ENCODE measurements at regions not wholly inside any gene's neighbourhood (a gene's known extent, or its start where the extent isn't known, plus 50 kb on each side); places are given as distances from the start of the nearest gene placed in this dataset.

DNA sequence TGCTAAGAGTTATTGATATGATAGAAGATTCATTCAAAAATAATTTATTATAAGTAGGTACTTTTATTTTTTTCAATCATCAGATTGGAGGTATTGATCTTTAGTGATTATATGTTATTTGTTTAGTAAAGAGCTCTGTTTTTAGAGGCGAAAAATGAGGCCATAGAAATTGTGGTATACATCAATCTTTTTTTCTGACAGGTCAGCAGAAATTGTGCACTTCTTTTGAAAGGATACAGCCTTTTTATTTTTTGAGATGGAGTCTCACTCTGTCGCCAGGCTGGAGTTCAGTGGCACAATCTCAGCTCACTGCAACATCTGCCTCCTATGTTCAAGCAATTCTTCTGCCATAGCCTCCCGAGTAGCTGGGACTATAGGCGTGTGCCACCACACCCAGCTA, 292.1 kb downstream of the BAMBI start:
- no peak for TF ChIP-seq FOXA1 (IDR thresholded peaks at IDR 0.05)
- TF ChIP-seq NR2F2 (IDR thresholded peaks at IDR 0.05) = no peak
- TF ChIP-seq, protein P1, sequence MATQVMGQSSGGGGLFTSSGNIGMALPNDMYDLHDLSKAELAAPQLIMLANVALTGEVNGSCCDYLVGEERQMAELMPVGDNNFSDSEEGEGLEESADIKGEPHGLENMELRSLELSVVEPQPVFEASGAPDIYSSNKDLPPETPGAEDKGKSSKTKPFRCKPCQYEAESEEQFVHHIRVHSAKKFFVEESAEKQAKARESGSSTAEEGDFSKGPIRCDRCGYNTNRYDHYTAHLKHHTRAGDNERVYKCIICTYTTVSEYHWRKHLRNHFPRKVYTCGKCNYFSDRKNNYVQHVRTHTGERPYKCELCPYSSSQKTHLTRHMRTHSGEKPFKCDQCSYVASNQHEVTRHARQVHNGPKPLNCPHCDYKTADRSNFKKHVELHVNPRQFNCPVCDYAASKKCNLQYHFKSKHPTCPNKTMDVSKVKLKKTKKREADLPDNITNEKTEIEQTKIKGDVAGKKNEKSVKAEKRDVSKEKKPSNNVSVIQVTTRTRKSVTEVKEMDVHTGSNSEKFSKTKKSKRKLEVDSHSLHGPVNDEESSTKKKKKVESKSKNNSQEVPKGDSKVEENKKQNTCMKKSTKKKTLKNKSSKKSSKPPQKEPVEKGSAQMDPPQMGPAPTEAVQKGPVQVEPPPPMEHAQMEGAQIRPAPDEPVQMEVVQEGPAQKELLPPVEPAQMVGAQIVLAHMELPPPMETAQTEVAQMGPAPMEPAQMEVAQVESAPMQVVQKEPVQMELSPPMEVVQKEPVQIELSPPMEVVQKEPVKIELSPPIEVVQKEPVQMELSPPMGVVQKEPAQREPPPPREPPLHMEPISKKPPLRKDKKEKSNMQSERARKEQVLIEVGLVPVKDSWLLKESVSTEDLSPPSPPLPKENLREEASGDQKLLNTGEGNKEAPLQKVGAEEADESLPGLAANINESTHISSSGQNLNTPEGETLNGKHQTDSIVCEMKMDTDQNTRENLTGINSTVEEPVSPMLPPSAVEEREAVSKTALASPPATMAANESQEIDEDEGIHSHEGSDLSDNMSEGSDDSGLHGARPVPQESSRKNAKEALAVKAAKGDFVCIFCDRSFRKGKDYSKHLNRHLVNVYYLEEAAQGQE (IDR thresholded peaks at IDR 0.05) = no peak
- TF ChIP-seq, protein P2, sequence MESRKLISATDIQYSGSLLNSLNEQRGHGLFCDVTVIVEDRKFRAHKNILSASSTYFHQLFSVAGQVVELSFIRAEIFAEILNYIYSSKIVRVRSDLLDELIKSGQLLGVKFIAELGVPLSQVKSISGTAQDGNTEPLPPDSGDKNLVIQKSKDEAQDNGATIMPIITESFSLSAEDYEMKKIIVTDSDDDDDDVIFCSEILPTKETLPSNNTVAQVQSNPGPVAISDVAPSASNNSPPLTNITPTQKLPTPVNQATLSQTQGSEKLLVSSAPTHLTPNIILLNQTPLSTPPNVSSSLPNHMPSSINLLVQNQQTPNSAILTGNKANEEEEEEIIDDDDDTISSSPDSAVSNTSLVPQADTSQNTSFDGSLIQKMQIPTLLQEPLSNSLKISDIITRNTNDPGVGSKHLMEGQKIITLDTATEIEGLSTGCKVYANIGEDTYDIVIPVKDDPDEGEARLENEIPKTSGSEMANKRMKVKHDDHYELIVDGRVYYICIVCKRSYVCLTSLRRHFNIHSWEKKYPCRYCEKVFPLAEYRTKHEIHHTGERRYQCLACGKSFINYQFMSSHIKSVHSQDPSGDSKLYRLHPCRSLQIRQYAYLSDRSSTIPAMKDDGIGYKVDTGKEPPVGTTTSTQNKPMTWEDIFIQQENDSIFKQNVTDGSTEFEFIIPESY (IDR thresholded peaks at IDR 0.05) = no peak
- TF ChIP-seq GABPA (IDR thresholded peaks at IDR 0.05 in 1 of 2, conservative IDR thresholded peaks at IDR 0.05 in 1 of 2) = no peak
- no peak for TF ChIP-seq SP1 (IDR thresholded peaks at IDR 0.05)
- no peak for TF ChIP-seq RXRA (IDR thresholded peaks at IDR 0.05)
- TF ChIP-seq FOXA2 (IDR thresholded peaks at IDR 0.05) = no peak
- H3K36me3 ChIP-seq (ENCODE audit: control insufficient read depth in 4 of 4, insufficient read depth in 3 of 4, low read depth in 1 of 4, low read length in 3 of 4) = no peaks in the 10 kb centered on the region
- no peak overlapping the region for H3K27ac ChIP-seq (ENCODE audit: low read depth in 1 of 2, low read length in 2 of 2)
- no peaks in the 10 kb centered on the region for H3K4me1 ChIP-seq (ENCODE audit: control insufficient read depth in 4 of 4, insufficient read depth in 4 of 4, low read length in 3 of 4)
- H3K4me3 ChIP-seq (ENCODE audit: low read depth in 1 of 3, low read length in 3 of 3) = no peak overlapping the region
- H3K9ac ChIP-seq (ENCODE audit: low read depth in 1 of 2, low read length in 2 of 2) = no peak overlapping the region
- no peaks in the 10 kb centered on the region for H3K9me3 ChIP-seq (ENCODE audit: control insufficient read depth in 4 of 4, low read length in 3 of 4)
- 81% methylated on average over 4 of the region's 4 CpGs for WGBS
- no peak for DNase-seq (ENCODE audit: low spot score)
- H3K27me3 ChIP-seq (ENCODE audit: control insufficient read depth in 4 of 4, insufficient read depth in 4 of 4, low read length in 3 of 4) = no peaks in the 10 kb centered on the region

DNA sequence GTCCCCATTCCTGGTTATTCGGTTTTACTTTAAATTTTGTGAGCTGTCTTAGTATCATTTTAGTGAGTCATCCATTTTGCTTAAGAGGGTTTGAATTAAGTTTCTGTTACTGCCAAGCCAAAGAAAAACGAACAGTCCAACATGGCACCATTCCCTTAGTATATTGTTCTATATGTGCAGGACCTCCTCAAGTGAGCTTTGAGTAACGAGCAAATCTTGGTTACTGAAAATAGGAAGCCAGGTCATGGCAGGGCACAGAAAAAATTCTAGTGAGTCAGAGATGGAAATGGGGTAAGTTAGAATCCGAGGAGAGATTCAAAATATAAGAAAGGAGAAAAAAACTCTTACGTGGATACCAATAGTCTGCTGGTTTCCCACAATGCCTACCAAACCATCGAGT, 292.9 kb downstream of the BAMBI start:
- Histone ChIP-seq H3K4me3 (ENCODE audit: low read depth in 1 of 3, low read length in 3 of 3) (no peak overlapping the region), H3K9me3 (ENCODE audit: control insufficient read depth in 4 of 4, low read length in 3 of 4) (no peaks in the 10 kb centered on the region), H3K4me1 (ENCODE audit: control insufficient read depth in 4 of 4, insufficient read depth in 4 of 4, low read length in 3 of 4) (no peaks in the 10 kb centered on the region), H3K36me3 (ENCODE audit: control insufficient read depth in 4 of 4, insufficient read depth in 3 of 4, low read depth in 1 of 4, low read length in 3 of 4) (no peaks in the 10 kb centered on the region), H3K9ac (ENCODE audit: low read depth in 1 of 2, low read length in 2 of 2) (no peak overlapping the region), H3K27ac (ENCODE audit: low read depth in 1 of 2, low read length in 2 of 2) (no peak overlapping the region), H3K27me3 (ENCODE audit: control insufficient read depth in 4 of 4, insufficient read depth in 4 of 4, low read length in 3 of 4) (no peaks in the 10 kb centered on the region)
- DNase-seq (ENCODE audit: low spot score) = no peak
- TF ChIP-seq, protein P3, sequence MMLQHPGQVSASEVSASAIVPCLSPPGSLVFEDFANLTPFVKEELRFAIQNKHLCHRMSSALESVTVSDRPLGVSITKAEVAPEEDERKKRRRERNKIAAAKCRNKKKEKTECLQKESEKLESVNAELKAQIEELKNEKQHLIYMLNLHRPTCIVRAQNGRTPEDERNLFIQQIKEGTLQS (IDR thresholded peaks at IDR 0.05) = no peak
- TF ChIP-seq, protein P4, sequence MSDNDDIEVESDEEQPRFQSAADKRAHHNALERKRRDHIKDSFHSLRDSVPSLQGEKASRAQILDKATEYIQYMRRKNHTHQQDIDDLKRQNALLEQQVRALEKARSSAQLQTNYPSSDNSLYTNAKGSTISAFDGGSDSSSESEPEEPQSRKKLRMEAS (IDR thresholded peaks at IDR 0.05) = no peak
- no peak for TF ChIP-seq GABPA (IDR thresholded peaks at IDR 0.05 in 1 of 2, conservative IDR thresholded peaks at IDR 0.05 in 1 of 2)
- no peak for TF ChIP-seq FOXA2 (IDR thresholded peaks at IDR 0.05)
- TF ChIP-seq SP1 (IDR thresholded peaks at IDR 0.05) = no peak
- TF ChIP-seq EGR1 (IDR thresholded peaks at IDR 0.05; ENCODE audit: low read depth in 2 of 2) = no peak
- TF ChIP-seq, protein P2 (IDR thresholded peaks at IDR 0.05) = no peak
- TF ChIP-seq, protein P5, sequence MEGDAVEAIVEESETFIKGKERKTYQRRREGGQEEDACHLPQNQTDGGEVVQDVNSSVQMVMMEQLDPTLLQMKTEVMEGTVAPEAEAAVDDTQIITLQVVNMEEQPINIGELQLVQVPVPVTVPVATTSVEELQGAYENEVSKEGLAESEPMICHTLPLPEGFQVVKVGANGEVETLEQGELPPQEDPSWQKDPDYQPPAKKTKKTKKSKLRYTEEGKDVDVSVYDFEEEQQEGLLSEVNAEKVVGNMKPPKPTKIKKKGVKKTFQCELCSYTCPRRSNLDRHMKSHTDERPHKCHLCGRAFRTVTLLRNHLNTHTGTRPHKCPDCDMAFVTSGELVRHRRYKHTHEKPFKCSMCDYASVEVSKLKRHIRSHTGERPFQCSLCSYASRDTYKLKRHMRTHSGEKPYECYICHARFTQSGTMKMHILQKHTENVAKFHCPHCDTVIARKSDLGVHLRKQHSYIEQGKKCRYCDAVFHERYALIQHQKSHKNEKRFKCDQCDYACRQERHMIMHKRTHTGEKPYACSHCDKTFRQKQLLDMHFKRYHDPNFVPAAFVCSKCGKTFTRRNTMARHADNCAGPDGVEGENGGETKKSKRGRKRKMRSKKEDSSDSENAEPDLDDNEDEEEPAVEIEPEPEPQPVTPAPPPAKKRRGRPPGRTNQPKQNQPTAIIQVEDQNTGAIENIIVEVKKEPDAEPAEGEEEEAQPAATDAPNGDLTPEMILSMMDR (IDR thresholded peaks at IDR 0.05; ENCODE audit: low read depth, low read length, missing input control) = no peak
- TF ChIP-seq TAF1 (conservative IDR thresholded peaks at IDR 0.05) = no peak
- no peak for TF ChIP-seq FOXA1 (IDR thresholded peaks at IDR 0.05)
- TF ChIP-seq YY1 (IDR thresholded peaks at IDR 0.05) = no peak
- no peak for TF ChIP-seq JUND (IDR thresholded peaks at IDR 0.05)
- no peak for TF ChIP-seq NR2F2 (IDR thresholded peaks at IDR 0.05)
- TF ChIP-seq, protein P1 (IDR thresholded peaks at IDR 0.05) = no peak
- WGBS = 87% methylated on average over 6 of the region's 6 CpGs
